ENCODE measurements at regions not wholly inside any gene's neighbourhood (a gene's known extent, or its start where the extent isn't known, plus 50 kb on each side); places are given as distances from the start of the nearest gene placed in this dataset.
"Not testable (repeated sequence)": the region's sequence is repeated elsewhere in the genome, so short reads cannot be mapped to it uniquely, and the experiment has no call there.

DNA sequence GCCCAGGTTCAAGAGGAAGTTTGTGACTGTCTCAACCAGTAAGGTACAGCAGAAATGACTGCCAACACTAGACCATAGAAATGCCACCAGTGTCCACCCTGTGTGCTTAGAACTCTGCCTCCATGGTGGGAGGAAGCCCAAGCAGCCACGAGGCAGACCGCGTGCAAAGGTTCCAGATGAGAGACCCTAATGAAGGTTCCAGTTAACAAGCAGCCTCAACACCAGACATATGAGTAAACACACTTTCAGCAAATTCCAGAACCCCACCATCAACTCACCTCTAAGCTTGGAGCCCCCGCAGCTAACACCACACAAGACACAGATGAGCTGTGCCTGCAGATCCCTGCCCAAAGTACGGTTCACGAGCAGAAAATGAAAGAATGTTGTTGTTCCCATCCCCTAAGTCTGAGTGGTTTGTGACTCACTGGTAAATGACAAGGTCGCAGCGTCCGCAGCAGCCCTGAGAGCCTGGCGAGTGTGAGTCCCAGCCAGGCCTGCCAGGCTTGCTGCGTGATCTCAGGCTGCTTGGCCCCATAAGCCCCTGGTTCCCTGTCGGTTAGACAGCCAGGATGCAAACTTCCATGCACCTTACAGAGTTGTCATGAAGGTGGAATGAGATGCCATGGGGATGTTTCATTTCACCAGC is 193.7 kb downstream of the C16orf95 start:
- no peak for DNase-seq

GRCh38 chr16:87124405-87124804 is 192.8 kb downstream of the C16orf95 start:
- not testable (repeated sequence) for DNase-seq

- DNase-seq = no peak
Observed at GRCh38 chr16:87125206-87126155, 191.7 kb downstream of the C16orf95 start.

- no peak for DNase-seq
Observed at GRCh38 chr16:87126403-87127025, 190.7 kb downstream of the C16orf95 start.

GRCh38 chr16:87127061-87127765 is 190.0 kb downstream of the C16orf95 start:
- no peak for DNase-seq

DNA sequence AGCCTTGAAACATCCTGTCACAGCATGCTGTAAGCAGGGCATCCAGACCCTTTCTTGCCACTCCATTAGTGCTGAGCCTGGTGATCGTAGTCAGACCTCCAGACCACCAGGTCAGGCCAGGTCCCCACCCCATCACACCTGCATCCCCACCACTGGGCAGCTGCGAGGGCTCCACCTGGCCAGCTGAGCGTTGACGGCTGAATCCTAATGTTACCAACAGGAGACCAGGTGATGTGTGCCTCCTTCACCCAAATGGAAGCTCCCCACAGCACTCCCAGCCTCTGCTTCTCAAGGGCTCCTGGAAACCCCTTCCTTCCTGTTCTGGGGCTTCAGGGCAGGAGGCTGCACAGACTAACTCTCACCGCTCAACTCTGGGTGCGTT is 189.4 kb downstream of the C16orf95 start:
- DNase-seq = no peak

- DNase-seq = no peak
Observed at GRCh38 chr16:87129771-87130170, 187.4 kb downstream of the C16orf95 start.

DNA sequence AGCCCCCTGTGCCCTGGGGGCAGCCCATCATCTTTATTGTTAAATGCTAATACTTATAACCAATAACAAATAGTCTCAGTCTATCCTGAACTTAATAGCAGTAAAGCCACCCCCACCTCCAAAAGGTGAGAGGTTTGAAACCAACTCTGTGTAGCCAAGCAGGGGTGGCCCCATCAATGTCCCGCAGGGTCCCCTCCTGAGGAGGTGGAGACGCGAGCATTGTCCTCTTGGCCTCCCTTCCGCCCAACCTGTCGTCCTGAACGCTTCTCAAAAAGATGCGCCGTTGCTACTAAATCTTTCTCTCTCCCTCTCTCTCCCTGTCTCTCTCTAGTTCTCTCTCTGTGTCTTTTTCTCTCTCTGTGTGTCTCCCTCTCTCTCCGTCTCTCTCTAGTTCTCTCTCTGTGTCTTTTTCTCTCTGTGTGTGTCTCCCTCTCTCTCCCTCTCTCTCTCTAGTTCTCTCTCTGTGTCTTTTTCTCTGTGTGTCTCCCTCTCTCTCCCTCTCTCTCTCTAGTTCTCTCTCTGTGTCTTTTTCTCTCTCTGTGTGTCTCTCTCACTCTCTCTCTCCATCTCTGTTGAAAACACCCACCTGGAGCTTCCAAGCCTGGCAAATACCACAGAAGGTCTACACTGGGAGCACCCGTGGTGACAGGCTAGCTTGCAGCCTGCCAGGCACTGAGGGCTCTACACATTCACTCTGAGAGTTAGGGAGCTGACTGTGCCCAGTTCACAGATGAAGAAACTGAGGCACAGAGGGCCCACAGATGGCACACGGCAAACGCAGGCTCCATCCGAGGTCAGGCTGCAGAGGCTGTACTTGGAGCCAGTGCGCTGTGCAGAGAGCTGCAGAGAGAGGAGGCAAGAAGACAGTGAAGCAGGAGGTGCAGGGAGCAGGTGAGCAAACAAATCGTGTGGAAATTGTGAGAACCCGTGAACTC is 185.9 kb downstream of the C16orf95 start:
- no peak for DNase-seq

DNA sequence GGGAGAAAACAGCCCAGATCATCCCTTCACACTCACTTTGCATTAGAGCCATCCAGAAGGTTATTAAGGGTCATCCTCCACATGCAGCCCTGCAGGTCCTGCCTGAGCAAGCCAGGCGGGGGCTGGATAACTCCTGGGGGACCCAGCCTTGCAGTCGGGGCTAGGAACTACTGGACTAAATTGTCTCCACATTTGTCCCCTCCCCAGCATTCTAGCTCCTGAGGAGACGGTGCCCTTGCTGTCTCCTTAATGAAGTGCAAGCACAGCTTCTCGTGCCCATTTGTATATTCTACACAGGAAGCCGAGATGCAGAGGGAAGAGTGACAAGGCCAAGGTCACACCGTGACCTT is 185.2 kb downstream of the C16orf95 start:
- no peak for DNase-seq

DNA sequence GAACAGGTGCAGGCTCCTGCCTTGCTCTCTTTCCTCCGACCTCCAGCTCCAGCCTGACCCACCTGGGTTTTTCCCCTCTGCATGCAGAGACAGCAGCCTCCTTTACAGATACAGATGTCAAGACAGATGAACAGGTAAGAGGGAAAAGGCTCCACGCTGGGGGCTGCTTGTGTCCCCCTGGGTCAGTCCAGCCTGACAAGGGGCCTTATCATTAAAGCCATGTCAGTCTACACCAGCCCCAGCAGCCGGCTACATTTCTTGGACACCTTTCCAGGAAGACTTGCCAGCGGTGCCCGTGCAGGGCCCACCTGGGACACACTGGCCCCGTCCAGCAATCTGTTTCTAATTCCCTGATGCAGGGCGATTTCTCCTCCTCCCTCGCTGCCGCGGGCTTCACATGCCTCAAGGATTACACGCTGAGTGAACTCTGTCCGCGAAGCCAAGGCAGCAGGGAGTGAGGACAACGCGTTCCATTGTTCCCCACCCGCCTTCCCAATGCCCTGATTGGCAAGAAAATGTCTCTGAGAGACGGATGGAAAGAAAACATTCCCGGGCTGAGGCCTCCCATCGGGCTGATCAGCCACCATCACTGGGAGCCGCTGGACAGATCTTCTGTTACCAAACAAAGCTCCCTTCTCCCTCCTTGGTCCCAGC is 184.7 kb downstream of the C16orf95 start:
- no peak for DNase-seq

DNA sequence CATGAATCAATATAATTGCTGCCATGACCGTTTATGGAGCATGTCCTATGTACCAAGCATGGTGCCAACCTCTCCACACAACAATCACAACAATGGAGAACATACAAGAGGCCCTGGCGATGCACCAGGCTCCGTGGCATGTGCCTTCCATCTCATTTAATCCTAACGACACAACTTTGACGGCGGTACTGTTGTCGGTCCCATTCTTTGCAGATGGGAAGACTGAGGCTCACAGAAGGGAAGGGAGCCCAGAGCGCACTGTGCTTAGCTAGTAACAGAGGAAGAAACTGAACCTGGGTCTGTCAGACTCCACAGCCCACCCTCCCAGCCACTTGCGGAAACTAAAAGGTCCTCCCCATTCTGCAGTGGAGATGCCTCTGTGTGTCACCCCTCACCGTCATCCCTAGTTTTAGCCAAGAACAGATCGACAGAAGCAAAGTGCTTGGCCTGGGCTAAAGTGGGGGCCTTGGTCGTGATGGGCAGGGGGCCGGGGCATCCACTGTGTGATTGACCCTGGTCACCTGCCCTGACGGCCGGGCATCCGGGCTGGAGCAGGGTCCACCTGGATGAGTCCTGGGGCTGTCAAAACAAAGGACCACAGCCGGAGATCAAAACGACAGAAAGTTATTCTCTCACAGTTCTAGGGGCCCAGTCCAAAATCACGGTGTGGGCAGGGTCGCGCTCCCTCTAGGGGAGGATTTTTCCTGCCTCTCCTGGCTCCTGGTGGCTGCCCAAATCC is 183.9 kb downstream of the C16orf95 start:
- DNase-seq = no peak

DNA sequence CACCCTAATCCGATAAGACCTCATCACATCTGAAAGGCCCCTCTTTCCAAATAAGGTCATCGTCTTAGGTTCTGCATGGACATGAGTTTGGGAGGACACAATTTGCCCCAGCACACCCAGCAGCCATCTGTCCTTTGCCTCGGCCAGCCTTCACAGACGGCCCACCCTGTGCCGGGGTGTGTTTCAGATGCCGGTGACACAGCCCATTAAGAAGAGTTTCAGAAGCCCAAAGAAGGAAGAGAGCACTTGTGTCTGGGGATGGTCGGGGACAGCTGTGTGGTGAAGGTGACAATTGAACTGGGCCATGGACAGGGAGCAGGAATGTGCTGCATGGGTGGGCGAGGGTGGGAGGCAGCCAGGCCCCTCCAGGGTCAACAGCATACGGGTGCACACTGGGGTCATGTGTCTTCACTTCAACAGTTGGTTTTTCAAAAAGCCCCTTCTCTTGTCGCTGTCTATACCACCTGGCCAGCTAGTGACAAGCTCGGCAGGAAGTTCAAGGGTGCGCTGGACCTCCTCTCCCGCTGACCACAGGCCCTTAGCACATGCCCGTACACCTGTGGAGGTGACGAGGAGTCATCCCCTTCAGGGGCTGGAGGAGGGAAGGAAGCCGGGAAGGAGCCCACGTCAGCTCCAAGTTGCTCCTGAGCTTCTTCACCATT is 183.1 kb downstream of the C16orf95 start:
- DNase-seq = no peak

- DNase-seq = no peak
Observed at GRCh38 chr16:87134628-87134995, 182.6 kb downstream of the C16orf95 start.

- DNase-seq = no peak
Observed at GRCh38 chr16:87135246-87136030, 181.8 kb downstream of the C16orf95 start.

DNA sequence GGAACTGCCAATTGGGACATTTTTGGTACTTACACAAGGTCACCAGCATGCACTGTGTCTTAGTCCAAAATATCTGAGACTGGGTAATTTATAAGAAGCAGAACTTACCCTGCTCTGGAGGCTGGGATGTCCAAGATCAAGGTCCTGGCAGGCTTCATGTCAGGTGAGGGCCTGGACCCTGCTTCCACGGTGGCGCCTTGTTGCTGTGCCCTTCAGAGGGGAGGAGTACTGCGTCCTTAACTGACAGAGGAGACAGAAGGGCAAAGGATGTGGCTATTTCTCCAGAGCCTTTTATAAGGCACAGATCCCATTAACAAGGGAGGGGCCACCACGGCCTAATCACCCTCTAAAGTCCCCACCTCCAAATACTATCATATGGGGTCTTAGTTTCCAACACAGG is 178.9 kb downstream of the C16orf95 start:
- DNase-seq = no peak

DNA sequence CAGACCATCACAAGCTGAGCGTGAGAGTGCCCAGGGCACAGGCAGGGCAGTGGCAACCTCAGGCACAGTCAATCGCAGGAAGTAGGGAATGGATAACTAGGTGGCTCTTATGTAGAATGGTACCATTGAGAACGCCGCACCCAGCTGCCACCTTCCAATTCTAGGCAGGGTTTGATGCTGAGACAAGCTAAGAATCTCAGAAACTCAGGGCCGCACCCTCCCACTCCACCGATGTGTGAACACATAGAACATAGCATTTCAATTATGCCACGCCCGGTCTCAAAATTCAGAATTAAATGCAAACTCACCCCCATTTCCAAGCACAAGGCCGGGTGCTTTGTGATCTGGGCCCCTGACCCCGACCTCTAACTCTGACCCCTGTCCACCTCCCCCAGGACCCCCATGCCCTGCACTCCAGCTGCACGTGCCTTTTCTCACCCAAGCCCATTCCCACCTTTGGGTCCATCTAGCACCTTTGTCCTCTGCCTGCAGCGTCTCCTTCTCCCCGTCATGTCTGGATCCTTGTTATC is 178.4 kb downstream of the C16orf95 start:
- DNase-seq = no peak

DNA sequence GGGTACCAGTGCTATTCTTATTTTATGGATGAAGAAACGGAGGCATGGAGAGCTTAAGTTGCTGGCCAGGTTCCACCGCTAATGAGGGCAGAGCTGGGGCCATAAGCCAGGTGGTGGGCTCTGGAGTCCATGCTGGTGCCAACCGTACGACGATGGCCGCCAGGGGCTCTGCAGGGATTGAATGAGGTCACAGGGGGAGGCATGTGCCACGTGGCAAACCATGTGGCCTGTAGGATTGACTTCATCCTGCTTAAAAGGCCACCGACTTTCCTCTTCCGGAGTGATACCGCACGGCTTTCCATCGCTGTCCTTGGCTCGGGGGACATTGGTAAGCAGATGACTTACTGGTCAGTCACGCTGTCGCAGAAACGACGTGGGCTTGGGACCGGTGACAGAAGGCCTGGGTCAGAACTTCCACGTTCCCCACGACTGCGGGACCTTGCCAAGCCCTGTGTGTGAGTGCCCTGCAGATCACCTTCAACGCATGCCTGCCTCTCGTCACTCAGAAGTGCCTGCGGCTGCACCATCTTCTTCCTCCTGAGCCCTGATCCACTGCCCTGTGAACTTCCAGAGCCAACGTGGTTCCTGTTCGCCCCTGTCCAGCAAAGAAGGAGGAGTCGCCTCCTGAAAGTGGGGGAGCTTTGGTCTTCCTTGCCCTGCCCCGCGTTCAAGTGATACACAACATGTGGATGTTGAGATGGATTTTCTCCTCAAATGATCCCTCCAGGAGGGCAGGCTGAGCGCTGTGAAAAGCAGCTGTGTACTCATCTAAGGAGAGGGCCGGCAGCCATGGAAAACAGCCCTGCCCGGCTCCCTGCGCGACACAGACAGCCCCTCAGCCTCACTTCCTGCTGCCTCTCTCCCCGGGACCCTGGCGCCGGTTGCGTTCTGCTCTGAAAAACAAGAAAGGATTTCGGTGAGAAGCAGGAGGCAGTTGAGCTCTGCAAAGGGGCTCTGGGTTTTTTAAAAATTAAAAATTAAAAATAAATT is 176.7 kb downstream of the C16orf95 start:
- no peak for DNase-seq

GRCh38 chr16:87141402-87141801 is 175.8 kb downstream of the C16orf95 start:
- DNase-seq = no peak

All from activated naive CD4-positive, alpha-beta T cell treated with anti-CD3 and anti-CD28 coated beads, Interleukin-2, amount 50 U/mL, for 16 hours (primary cell).